Keratinocyte (primary cell): ENCODE measurements at regions not wholly inside any gene's neighbourhood (a gene's known extent, or its start where the extent isn't known, plus 50 kb on each side); places are given as distances from the start of the nearest gene placed in this dataset.
"Not testable (repeated sequence)": the region's sequence is repeated elsewhere in the genome, so short reads cannot be mapped to it uniquely, and the experiment has no call there.

Source experiments
- DNase-seq: peaks from one replicate; pipeline ENCODE4 v3.0.0-alpha.2; 2011; ENCODE audit warnings: low read depth, missing footprints, low spot score
- FAIRE-seq: peaks from 2 replicates; lab custom pipeline; 2011; peaks lifted over from hg19 to GRCh38; lab: Jason Lieb, UNC
- H2AFZ ChIP-seq: 2 replicates; pipeline ENCODE4 v1.6.0; 2012; ENCODE audit warnings: low read length, control low read depth, inconsistent platforms; ENCODE audit not compliant: control insufficient read depth
- H3K27ac ChIP-seq: 2 replicates; pipeline ENCODE4 v1.5.1; 2011; ENCODE audit warnings: low read length; ENCODE audit not compliant: control insufficient read depth, insufficient read depth
- H3K27me3 ChIP-seq: 3 replicates; pipeline ENCODE4 v1.6.0; 2011; ENCODE audit warnings: low read length; ENCODE audit not compliant: control insufficient read depth, insufficient read depth; ENCODE audit errors: extremely low read depth
- H3K36me3 ChIP-seq, 2 experiments: 2 replicates in 1 of 2; 3 replicates in 1 of 2; pipeline ENCODE4 v1.5.1; 2011; ENCODE audit warnings: low read length in 2 of 2, mild to moderate bottlenecking in 1 of 2; ENCODE audit not compliant: control insufficient read depth in 2 of 2, insufficient read depth in 2 of 2; ENCODE audit errors: extremely low read depth in 1 of 2
- H3K4me1 ChIP-seq: 3 replicates; pipeline ENCODE4 v1.5.1; 2011; ENCODE audit warnings: low read length; ENCODE audit not compliant: control insufficient read depth, insufficient read depth; ENCODE audit errors: extremely low read depth
- H3K4me2 ChIP-seq: 3 replicates; pipeline ENCODE4 v1.6.0; 2011; ENCODE audit warnings: low read depth, low read length; ENCODE audit not compliant: control insufficient read depth, insufficient read depth; ENCODE audit errors: extremely low read depth
- H3K4me3 ChIP-seq, 3 experiments: fragments of 200-600 bp in 1 of 3; sonication (generic) in 1 of 3; 2 replicates in 2 of 3; 3 replicates in 1 of 3; pipeline ENCODE4 v1.5.1; 2011 to 2016; ENCODE audit warnings: low read length in 3 of 3, mild to moderate bottlenecking in 3 of 3, control low read depth in 2 of 3, inconsistent platforms in 1 of 3, low read depth in 1 of 3, mixed read lengths in 1 of 3, mixed run types in 1 of 3, moderate library complexity in 1 of 3; ENCODE audit not compliant: control insufficient read depth in 2 of 3, insufficient read depth in 2 of 3; ENCODE audit errors: extremely low read depth in 1 of 3
- H3K79me2 ChIP-seq: 2 replicates; pipeline ENCODE4 v1.6.0; 2012; ENCODE audit warnings: low read length; ENCODE audit not compliant: control insufficient read depth, insufficient read depth
- H3K9ac ChIP-seq: 3 replicates; pipeline ENCODE4 v1.6.0; 2011; ENCODE audit warnings: low read length; ENCODE audit not compliant: control insufficient read depth, insufficient read depth; ENCODE audit errors: extremely low read depth
- H3K9me1 ChIP-seq: 3 replicates; pipeline ENCODE4 v1.6.0; 2011; ENCODE audit warnings: low read length; ENCODE audit not compliant: control insufficient read depth, insufficient read depth; ENCODE audit errors: extremely low read depth
- H3K9me3 ChIP-seq: 2 replicates; pipeline ENCODE4 v1.5.1; 2012; ENCODE audit warnings: low read depth, low read length; ENCODE audit not compliant: control insufficient read depth
- H4K20me1 ChIP-seq: 3 replicates; pipeline ENCODE4 v1.6.0; 2011; ENCODE audit warnings: low read length; ENCODE audit not compliant: control insufficient read depth, insufficient read depth; ENCODE audit errors: extremely low read depth
- dilution Hi-C: fragments of 300-500 bp; cut with MboI; formaldehyde crosslinking; loops from one replicate; pipeline ENCODE4 v1.7.0; 2020; ENCODE audit warnings: low sequenced_read_pairs; ENCODE audit not compliant: extremely low pct_ligation_motif_present
- TF ChIP-seq, protein P1 (sequence below), 3 experiments: IDR thresholded peaks in 1 of 3; conservative IDR thresholded peaks in 1 of 3; optimal IDR thresholded peaks in 1 of 3; 2 replicates in 2 of 3; 3 replicates in 1 of 3; pipeline versions ENCODE3 to v1.5.1; 2011; ENCODE audit warnings: low read length in 3 of 3, mild to moderate bottlenecking in 3 of 3, moderate library complexity in 2 of 3, control low read depth in 1 of 3, inconsistent platforms in 1 of 3; ENCODE audit not compliant: insufficient read depth in 2 of 3; ENCODE audit errors: extremely low read depth in 1 of 3

DNA sequence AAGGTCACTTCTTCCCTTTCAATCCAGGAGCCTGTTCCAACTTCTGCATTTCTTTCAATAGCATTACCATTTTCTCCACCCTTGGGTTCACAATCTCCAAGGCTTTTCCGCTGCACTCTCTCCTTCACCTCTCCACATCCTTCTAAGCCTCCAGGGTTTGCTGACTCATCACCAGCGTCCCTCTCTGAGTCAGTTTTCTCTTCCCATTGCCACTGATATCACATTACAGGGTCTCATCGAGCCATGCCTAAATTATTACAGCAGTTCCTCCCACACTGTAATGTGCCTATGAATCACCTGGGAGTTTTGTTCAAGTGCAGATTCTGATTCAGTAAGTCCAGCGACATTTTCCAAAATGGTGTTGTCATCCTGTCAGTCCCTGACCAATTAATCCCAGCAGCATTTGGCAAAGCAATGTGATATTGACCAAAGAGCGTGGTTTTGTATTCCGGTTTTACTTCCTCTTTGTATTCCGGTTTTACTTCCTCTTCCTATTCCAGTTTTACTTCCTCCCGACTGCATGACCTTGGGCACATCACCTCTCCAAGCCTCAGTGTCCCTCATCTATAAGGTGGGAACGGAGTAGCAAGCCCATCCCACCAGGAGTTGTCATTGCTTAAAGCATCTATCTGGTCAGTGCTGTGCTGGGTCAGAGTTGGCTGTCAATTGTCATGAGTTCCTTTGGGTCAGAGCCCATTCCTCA, 208.3 kb upstream of the NBPF12 start:
- dilution Hi-C loops, H3K4me3 ChIP-seq, H2AFZ ChIP-seq, H3K27ac ChIP-seq, H3K9ac ChIP-seq, H3K9me1 ChIP-seq, H3K27me3 ChIP-seq, H3K79me2 ChIP-seq, H3K9me3 ChIP-seq, FAIRE-seq, H4K20me1 ChIP-seq, H3K36me3 ChIP-seq, DNase-seq, H3K4me2 ChIP-seq, H3K4me1 ChIP-seq: not testable (repeated sequence)

DNA sequence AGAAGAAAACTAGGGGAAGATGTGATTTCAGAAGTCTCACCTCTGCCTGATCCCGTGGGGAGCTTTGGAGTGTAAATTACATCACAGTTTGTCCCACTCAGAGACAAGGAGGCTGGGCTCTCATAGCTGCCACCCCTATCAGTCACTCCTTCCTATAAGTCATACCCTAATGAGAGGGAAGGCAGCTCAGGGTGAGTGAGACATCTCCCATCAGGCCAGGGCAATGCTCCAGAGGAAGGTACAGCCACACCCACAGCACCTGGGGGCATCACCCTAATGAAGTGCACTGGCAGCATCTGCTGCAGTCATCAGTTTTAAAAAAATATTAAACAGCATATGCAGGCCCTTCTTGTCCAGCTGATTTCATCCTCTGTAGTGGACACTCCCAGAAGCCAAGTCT, 223.1 kb upstream of the NBPF12 start:
- H3K27me3 ChIP-seq, H2AFZ ChIP-seq, DNase-seq, H3K4me2 ChIP-seq, H3K9me3 ChIP-seq, H3K9ac ChIP-seq, H3K27ac ChIP-seq, dilution Hi-C loops, H3K36me3 ChIP-seq, H3K4me1 ChIP-seq, FAIRE-seq, H4K20me1 ChIP-seq, H3K79me2 ChIP-seq, H3K9me1 ChIP-seq, H3K4me3 ChIP-seq: not testable (repeated sequence)

DNA sequence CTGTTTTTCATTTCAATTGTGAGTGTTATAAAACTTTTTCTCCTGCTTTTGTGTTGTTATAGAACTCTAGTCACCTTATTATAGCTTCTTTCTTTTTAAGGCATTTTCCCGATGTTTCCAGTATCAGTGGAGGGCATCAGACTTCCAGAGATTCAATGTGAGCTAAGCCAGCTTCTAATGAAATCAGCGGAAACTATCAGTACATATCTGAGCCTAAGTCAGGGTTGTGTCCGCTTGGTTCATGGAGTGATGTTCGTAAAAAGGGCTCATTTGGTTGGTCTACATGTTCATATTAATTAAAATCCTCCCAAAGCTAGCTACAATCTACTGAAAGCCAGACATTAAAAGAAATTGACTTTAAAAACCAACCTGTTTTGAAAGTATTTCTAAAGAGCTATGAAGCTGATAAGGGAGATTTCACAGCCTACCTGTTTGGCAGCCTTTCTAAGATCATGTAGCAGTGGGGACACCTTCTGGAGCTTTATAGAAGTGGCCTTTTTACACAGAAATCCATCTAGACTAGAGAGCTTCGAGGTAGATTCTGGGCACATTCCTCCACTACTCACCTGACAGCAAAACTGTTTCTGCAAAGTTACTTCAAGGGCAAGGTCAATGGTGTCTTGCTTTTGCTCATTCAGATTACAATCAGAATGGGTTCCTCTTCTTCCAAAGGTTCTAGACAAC, 227.1 kb upstream of the NBPF12 start:
- H3K9me1 ChIP-seq, H4K20me1 ChIP-seq, H3K36me3 ChIP-seq, H3K4me2 ChIP-seq, H3K9ac ChIP-seq, H3K4me1 ChIP-seq, H2AFZ ChIP-seq, FAIRE-seq, H3K27me3 ChIP-seq, H3K27ac ChIP-seq, H3K79me2 ChIP-seq, H3K4me3 ChIP-seq, dilution Hi-C loops, H3K9me3 ChIP-seq, DNase-seq: not testable (repeated sequence)
- TF ChIP-seq, protein P1, sequence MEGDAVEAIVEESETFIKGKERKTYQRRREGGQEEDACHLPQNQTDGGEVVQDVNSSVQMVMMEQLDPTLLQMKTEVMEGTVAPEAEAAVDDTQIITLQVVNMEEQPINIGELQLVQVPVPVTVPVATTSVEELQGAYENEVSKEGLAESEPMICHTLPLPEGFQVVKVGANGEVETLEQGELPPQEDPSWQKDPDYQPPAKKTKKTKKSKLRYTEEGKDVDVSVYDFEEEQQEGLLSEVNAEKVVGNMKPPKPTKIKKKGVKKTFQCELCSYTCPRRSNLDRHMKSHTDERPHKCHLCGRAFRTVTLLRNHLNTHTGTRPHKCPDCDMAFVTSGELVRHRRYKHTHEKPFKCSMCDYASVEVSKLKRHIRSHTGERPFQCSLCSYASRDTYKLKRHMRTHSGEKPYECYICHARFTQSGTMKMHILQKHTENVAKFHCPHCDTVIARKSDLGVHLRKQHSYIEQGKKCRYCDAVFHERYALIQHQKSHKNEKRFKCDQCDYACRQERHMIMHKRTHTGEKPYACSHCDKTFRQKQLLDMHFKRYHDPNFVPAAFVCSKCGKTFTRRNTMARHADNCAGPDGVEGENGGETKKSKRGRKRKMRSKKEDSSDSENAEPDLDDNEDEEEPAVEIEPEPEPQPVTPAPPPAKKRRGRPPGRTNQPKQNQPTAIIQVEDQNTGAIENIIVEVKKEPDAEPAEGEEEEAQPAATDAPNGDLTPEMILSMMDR (optimal IDR thresholded peaks at IDR 0.05 in 1 of 3, IDR thresholded peaks at IDR 0.05 in 1 of 3, conservative IDR thresholded peaks at IDR 0.05 in 1 of 3; ENCODE audit: extremely low read depth in 1 of 3, insufficient read depth in 2 of 3, low read length in 3 of 3) = peak in 1 of 3 experiments; percentile 10

DNA sequence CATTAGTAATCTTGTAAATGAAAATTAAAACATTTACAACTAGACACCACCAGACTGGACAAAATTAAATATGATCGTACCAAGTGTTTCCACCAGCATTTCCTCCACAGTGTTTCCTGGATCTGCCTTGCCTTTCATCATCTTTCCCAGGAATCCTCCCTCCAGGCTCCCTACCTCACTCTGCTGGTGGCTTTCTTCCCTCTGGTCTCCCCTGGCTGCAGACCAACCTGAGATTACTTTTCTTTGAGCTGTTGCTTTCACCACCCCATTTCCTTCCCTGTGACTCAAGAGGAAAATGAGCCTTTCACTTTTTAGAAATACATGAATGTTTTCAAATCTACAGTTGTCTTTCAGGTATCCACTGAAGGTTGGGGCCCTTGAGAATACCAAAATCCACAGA, 228.8 kb upstream of the NBPF12 start:
- H3K9me1 ChIP-seq, H3K79me2 ChIP-seq, H3K9ac ChIP-seq, H4K20me1 ChIP-seq, H3K4me1 ChIP-seq, H3K9me3 ChIP-seq, DNase-seq, H3K4me3 ChIP-seq, dilution Hi-C loops, FAIRE-seq, H3K4me2 ChIP-seq, H3K36me3 ChIP-seq, H3K27me3 ChIP-seq, H2AFZ ChIP-seq, H3K27ac ChIP-seq: not testable (repeated sequence)
